ENCODE measurements at regions not wholly inside any gene's neighbourhood (a gene's known extent, or its start where the extent isn't known, plus 50 kb on each side); places are given as distances from the start of the nearest gene placed in this dataset.
"Not testable (repeated sequence)": the region's sequence is repeated elsewhere in the genome, so short reads cannot be mapped to it uniquely, and the experiment has no call there.

DNA sequence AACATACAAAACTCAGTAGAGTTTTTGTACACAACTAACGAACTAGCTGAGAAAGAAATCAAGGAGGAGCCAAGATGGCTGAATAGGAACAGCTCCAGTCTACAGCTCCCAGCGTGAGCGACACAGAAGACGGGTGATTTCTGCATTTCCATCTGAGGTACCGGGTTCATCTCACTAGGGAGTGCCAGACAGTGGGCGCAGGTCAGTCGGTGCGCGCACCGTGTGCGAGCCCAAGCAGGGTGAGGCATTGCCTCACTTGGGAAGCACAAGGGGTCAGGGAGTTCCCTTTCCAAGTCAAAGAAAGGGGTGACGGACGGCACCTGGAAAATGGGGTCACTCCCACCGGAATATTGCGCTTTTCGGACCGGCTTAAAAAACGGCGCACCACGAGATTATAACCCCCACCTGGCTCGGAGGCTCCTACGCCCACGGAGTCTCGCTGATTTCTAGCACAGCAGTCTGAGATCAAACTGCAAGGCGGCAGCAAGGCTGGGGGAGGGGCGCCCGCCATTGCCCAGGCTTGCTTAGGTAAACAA lies 200.3 kb downstream of the NKX6-1 start:
- not testable (repeated sequence) for TF ChIP-seq CTCF (IDR thresholded peaks at IDR 0.05 in 2 of 3, conservative IDR thresholded peaks at IDR 0.05 in 1 of 3; ENCODE audit: insufficient read depth in 2 of 3, low read depth in 1 of 3, low read length in 3 of 3); BACH1 (tag; IDR thresholded peaks at IDR 0.05); ZNF217 (CRISPR knock-in tag; IDR thresholded peaks at IDR 0.05); DNMT1 (IDR thresholded peaks at IDR 0.05); NCOA2 (IDR thresholded peaks at IDR 0.05; ENCODE audit: partially characterized antibody in 2 of 2); ZMIZ1 (IDR thresholded peaks at IDR 0.05; ENCODE audit: low read depth in 2 of 2, low read length in 2 of 2); ZNF263 (CRISPR knock-in tag; IDR thresholded peaks at IDR 0.05; ENCODE audit: borderline replicate concordance); MEF2A (IDR thresholded peaks at IDR 0.05; ENCODE audit: control insufficient read depth, low read depth, low read length); JUN (IDR thresholded peaks at IDR 0.05; ENCODE audit: borderline replicate concordance, low read depth, low read length); JUN (CRISPR knock-in tag; IDR thresholded peaks at IDR 0.05; ENCODE audit: borderline replicate concordance); RNF2 (IDR thresholded peaks at IDR 0.05)
- TF ChIP-seq POLR2A (conservative IDR thresholded peaks at IDR 0.05): peak; percentile 70

All from K562 (cell line).